Kidney (tissue), 13 donors: ENCODE measurements at regions not wholly inside any gene's neighbourhood (a gene's known extent, or its start where the extent isn't known, plus 50 kb on each side); places are given as distances from the start of the nearest gene placed in this dataset.

Experiments
- DNase-seq, 5 donors: peaks; one replicate each; pipeline ENCODE4 v3.0.0-alpha.2; 2013 to 2020
- FAIRE-seq: peaks from 2 replicates; lab custom pipeline; 2012; peaks lifted over from hg19 to GRCh38; lab: Jason Lieb, UNC
- H3K27ac ChIP-seq, 2 donors: one replicate each; pipeline ENCODE4 v1.7.0; 2013; ENCODE audit warnings: low read depth in 2 of 2, low read length in 2 of 2, inconsistent platforms in 1 of 2
- H3K27me3 ChIP-seq: one replicate; pipeline ENCODE4 v1.7.1; 2013; ENCODE audit warnings: low read length, inconsistent platforms; ENCODE audit not compliant: control insufficient read depth, insufficient read depth
- H3K36me3 ChIP-seq, 3 donors: one replicate each; pipeline versions ENCODE4 v1.7.0 to v1.7.1; 2013; ENCODE audit warnings: low read length in 3 of 3, control low read depth in 1 of 3, inconsistent platforms in 1 of 3; ENCODE audit not compliant: insufficient read depth in 3 of 3, control insufficient read depth in 2 of 3
- H3K4me1 ChIP-seq, 3 donors: one replicate each; pipeline versions ENCODE4 v1.7.0 to v1.7.1; 2013; ENCODE audit warnings: low read length in 3 of 3, inconsistent platforms in 1 of 3, low read depth in 1 of 3; ENCODE audit not compliant: control insufficient read depth in 2 of 3, insufficient read depth in 2 of 3
- H3K4me3 ChIP-seq, 3 donors: one replicate each; pipeline versions ENCODE4 v1.7.0 to v1.8.1; 2013; ENCODE audit warnings: low read length in 3 of 3, control low read depth in 1 of 3, inconsistent platforms in 1 of 3
- H3K9ac ChIP-seq, 3 donors: one replicate each; pipeline versions ENCODE4 v1.7.0 to v1.7.1; 2013; ENCODE audit warnings: low read length in 3 of 3, control low read depth in 1 of 3, inconsistent platforms in 1 of 3
- H3K9me3 ChIP-seq, 3 donors: one replicate each; pipeline versions ENCODE4 v1.7.0 to v1.7.1; 2013; ENCODE audit warnings: low read length in 3 of 3, control low read depth in 1 of 3, inconsistent platforms in 1 of 3; ENCODE audit not compliant: control insufficient read depth in 2 of 3, insufficient read depth in 1 of 3
- intact Hi-C: fragments of 100-400 bp; cut with DNase I; formaldehyde crosslinking; loops from one replicate; pipeline ENCODE4 v1.11.1; 2022
- TF ChIP-seq, protein P1 (sequence below): IDR thresholded peaks from 3 replicates; pipeline ENCODE4 v1.5.1; 2012; ENCODE audit warnings: mild to moderate bottlenecking, moderate library complexity, borderline replicate concordance; ENCODE audit not compliant: insufficient read depth; ENCODE audit errors: extremely low read depth
- donor health status: control.
- donor health status: control.
- donor health status: control.
- donor health status: control.
- donor health status: control.
- donor health status: DM: yes; HTN: yes; CAD: no.
- donor health status: Normal renal cell carcinoma (clear cell type).

DNA sequence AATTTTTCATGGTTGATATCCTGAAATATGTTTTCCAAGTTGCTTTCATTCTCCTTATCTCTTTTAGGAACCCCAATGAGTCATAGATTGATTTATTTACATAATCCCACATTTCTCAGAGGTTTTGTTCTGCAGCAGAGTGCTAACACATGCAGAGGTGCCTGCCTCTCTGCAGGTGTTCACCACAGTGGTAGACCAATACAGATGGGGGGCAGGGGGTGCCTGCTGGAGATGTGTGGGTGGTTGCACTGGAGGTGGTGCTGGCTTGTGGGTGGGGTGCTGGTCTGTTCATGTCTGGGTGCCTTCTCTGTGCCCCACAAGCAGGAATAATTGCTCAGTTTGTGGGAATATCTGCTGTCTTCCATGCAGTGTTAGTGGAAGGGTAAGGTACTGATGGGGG, 131.1 kb downstream of the JRKL start:
- no peaks in the 10 kb centered on the region for H3K36me3 ChIP-seq
- TF ChIP-seq, protein P1, sequence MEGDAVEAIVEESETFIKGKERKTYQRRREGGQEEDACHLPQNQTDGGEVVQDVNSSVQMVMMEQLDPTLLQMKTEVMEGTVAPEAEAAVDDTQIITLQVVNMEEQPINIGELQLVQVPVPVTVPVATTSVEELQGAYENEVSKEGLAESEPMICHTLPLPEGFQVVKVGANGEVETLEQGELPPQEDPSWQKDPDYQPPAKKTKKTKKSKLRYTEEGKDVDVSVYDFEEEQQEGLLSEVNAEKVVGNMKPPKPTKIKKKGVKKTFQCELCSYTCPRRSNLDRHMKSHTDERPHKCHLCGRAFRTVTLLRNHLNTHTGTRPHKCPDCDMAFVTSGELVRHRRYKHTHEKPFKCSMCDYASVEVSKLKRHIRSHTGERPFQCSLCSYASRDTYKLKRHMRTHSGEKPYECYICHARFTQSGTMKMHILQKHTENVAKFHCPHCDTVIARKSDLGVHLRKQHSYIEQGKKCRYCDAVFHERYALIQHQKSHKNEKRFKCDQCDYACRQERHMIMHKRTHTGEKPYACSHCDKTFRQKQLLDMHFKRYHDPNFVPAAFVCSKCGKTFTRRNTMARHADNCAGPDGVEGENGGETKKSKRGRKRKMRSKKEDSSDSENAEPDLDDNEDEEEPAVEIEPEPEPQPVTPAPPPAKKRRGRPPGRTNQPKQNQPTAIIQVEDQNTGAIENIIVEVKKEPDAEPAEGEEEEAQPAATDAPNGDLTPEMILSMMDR, result no peak
- DNase-seq (no peak), FAIRE-seq (no peak)
- intact Hi-C loops, result no loop called here
- H3K27me3 ChIP-seq, result no peaks in the 10 kb centered on the region
- no peak overlapping the region for H3K9ac ChIP-seq
- H3K9me3 ChIP-seq, result no peaks in the 10 kb centered on the region
- no peaks in the 10 kb centered on the region for H3K4me1 ChIP-seq
- no peak overlapping the region for H3K4me3 ChIP-seq
- H3K27ac ChIP-seq, result no peak overlapping the region

DNA sequence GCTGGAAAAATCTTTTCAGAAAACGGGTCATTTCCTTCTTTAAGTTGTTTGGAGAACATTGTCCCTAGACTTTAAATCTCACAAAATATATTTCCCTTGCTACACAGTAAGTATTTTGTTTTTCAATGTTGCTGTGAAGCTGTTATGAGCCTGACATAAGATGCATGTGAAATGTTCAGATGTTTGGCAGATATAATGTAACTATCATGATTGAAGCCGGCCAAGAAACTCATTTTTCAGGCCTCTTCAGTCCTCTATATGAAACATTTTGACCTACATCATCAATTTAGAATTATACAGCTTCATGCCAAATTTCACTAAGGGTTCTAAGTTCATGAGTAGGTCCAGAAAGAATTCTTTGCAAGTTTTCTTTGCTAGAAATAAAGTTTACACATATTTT, 133.8 kb downstream of the JRKL start:
- H3K27me3 ChIP-seq, result no peaks in the 10 kb centered on the region
- H3K9me3 ChIP-seq, result no peaks in the 10 kb centered on the region
- no peaks in the 10 kb centered on the region for H3K4me1 ChIP-seq
- no peak overlapping the region for H3K4me3 ChIP-seq
- FAIRE-seq (no peak), DNase-seq (no peak)
- H3K36me3 ChIP-seq, result no peaks in the 10 kb centered on the region
- intact Hi-C loops, result no loop called here
- H3K9ac ChIP-seq, result no peak overlapping the region
- H3K27ac ChIP-seq, result no peak overlapping the region
- TF ChIP-seq, protein P1, result no peak

DNA sequence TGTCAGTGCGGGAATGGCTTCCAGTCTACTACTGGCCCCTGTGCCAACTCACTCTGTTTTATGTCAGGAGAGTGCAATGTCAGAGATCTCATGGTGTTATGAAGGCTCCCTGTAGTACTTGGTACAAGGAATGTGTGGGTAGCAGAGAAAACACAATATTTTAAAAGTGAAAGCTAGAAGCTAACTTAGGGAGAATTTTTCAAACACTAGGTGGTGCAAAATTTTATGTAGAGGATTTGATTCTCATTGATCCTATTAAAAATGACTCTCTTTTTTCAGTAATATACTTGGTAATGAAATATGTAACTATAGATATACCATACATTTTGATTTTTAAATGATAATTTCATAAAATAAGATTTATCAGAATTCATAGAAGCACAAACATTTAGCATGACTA, 134.7 kb downstream of the JRKL start:
- H3K27me3 ChIP-seq, result no peaks in the 10 kb centered on the region
- H3K9ac ChIP-seq, result no peak overlapping the region
- TF ChIP-seq, protein P1, result no peak
- H3K36me3 ChIP-seq, result no peaks in the 10 kb centered on the region
- FAIRE-seq (no peak), DNase-seq (no peak)
- no peaks in the 10 kb centered on the region for H3K4me1 ChIP-seq
- intact Hi-C loops, result no loop called here
- no peak overlapping the region for H3K4me3 ChIP-seq
- H3K9me3 ChIP-seq, result no peaks in the 10 kb centered on the region
- H3K27ac ChIP-seq, result no peak overlapping the region

DNA sequence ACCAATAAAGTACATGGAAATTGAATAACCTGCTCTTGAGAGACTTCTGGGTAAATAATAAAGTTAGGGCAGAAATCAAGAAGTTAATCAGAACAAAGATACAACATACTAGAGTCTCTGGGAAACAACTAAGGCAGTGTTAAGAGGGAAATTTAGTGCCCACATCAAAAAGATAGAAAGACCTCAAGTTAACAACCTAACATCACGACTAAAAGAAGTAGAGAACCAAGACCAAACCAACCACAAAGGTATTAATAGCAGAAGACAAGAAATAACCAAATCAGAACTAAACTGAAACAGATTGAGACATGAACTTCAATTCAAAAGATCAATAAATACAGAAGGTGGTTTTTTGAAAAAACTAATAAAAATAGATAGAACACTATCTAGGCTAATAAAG, 140.7 kb downstream of the JRKL start:
- no peak for FAIRE-seq
- H3K4me1 ChIP-seq, result no peaks in the 10 kb centered on the region
- H3K4me3 ChIP-seq, result no peak overlapping the region
- no peak for DNase-seq
- H3K27me3 ChIP-seq, result no peaks in the 10 kb centered on the region
- intact Hi-C loops, result no loop called here
- peaks cover 0 to 2% (median 2%) of the 10 kb centered on the region in 3 donors for H3K9me3 ChIP-seq
- H3K36me3 ChIP-seq, result no peaks in the 10 kb centered on the region
- no peak overlapping the region for H3K27ac ChIP-seq
- H3K9ac ChIP-seq, result no peak overlapping the region
- TF ChIP-seq, protein P1, result no peak
